ENCODE measurements at regions not wholly inside any gene's neighbourhood (a gene's known extent, or its start where the extent isn't known, plus 50 kb on each side); places are given as distances from the start of the nearest gene placed in this dataset.
"Not testable (repeated sequence)": the region's sequence is repeated elsewhere in the genome, so short reads cannot be mapped to it uniquely, and the experiment has no call there.

GRCh38 chr1:168416220-168416619, 127.6 kb downstream of the XCL2 start:
- no peak for DNase-seq

DNA sequence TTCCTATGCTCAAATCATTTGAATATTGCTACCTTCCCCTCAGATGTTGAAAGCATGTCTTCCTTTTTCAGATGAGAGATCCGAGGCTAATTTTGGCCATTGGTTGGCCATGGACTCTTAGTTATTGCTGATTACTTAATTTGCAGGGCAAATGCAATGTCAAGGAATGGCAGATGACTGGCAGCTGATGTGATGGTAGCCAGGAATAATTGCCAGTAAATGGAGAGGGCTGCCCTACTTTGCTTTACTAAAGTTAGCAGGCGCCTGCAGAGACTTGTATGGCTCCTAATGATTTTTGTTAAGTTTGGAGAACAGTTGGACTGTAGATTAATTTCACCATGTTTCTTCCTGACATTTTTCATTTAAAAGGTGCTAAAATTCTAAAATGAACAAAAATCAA, 128.9 kb downstream of the XCL2 start:
- DNase-seq, result no peak

DNA sequence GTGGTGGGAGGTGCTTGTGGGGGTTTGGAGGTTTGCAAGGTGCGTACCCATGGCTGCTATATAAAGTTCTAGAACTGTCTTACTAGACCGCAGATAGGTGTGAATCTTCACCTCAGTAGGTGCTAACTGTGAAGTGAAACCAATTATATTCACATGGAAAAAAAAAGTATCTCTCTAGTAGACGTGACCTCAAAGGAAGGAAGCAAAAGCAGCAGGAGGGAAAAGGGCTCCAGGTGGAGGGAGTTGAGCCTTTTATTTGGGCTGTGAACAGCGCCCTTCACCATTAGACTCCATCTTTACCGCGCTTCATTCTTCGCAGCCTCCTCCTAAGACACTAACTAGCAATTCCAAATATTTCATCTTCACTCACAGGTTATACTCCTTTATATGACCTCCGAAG, 129.8 kb downstream of the TBX19 start:
- DNase-seq, result peak; percentile 16

GRCh38 chr1:168408884-168409283, 128.2 kb downstream of the TBX19 start:
- peak; percentile 90 for DNase-seq

DNA sequence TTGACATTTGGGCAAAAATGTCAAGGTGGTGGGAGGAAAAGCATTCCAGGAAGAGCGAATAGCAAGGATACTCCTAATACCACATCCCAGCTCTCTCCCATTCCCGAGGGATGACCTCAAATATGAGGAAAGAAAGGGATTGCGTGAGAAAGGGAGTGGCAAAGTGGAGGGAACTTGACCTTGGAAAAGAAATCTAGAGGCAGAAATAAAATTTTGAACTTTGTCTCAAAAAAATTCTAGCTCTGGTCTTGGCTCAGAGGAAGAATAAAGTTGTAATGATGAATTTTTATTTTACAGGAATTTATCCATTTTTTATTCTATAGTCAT, 127.8 kb downstream of the TBX19 start:
- no peak for DNase-seq

DNA sequence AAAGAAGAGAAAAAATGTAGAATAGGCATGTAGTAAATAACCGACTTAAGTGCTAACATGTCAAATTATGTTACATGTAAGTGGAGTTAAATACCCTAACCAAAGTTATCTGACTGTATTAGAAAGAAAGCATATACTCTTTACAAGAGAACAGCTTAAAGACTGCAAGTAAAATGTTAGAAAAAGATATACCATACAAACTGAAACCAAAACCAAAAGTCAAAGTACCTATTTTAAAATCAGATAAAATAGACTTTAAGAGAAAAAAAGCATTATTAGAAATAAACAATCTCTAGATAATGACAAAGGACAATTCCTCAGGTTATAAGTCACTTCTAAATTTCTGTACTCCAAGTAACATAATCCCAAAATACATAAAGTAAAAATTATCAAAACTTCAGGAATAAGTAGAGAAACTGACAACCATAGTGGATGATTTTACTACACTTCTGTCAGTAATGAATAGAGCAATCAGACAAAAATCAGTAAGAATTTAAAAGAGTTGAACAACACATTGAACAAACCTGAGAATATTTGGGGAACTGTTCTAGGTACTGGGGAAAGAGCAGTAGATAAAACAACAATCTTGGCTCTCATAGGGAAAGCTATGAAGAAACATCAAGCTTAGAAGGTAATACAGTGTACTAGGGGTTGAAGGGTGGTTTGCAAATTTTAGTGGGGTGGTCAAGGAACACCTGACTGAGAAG, 127.3 kb downstream of the TBX19 start:
- no peak for DNase-seq

- no peak for DNase-seq
These were observed 125.4 kb downstream of the TBX19 start for GRCh38 chr1:168405906-168406549.

- no peak for DNase-seq
These were observed 122.5 kb downstream of the TBX19 start for GRCh38 chr1:168403140-168403539.

DNA sequence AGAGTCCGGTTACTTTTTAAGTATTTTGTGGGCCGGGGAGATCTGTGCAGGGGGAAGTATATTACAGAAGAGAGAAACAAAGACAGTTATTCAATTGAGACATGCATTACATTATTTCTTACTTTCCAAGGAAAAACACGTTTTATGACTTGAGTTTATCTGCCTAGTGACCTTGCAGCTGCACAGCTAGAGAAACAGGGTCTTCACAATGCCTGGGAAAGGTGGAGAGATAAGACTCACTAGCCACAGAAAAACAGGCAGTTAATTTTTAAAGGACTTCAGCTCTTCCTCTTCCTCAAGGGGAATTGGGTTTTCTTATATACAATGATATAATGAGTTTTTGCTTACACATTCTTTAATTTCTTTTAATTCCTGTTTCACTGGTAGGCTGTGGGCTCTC, 121.8 kb downstream of the TBX19 start:
- not testable (repeated sequence) for DNase-seq

GRCh38 chr1:168401341-168401740, 120.7 kb downstream of the TBX19 start:
- no peak for DNase-seq

DNA sequence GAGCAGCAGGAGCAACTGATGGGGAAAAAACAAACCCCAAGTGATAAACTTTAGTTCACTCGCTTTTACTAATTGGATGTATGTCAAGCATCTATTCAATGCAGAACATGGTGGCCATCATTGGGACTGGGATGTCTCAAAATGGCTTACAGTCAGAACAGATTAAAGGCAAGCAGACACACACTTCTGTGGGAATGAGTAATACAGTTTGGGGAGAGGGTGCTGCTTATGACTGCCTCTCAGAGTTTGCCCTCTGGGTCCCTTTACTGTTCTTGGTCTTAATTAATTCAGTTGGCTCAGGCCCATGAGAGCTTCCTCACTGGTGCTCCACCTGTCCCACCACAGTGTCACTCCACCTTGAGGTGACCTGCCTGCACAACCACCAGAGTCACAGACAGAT, 119.5 kb downstream of the TBX19 start:
- no peak for DNase-seq

- DNase-seq, result no peak
These were observed 117.1 kb downstream of the TBX19 start for GRCh38 chr1:168397806-168398205.

GRCh38 chr1:168396940-168397684, 116.4 kb downstream of the TBX19 start:
- DNase-seq, result no peak

DNA sequence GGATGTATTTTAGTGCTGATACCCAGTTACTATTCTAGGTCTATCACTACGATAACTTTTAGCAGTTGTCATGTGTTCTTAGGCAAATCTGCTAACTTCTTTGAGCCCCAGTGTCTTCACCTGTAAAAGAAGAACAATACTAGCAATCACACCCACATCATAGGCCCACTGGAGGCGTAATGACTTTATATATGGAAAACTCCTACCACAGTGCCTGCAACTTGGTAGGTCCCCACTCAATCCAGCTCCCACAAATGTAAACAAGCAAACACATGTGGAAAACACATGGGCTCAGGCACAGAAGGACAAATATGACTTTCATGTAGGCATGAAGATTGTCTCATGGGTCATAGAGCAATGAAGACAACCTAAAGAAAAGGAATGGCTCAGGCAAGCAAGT, 115.8 kb downstream of the TBX19 start:
- DNase-seq, result no peak

- DNase-seq, result no peak
These were observed 114.2 kb downstream of the TBX19 start for GRCh38 chr1:168394858-168395257.

- DNase-seq, result no peak
These were observed 112.4 kb downstream of the TBX19 start for GRCh38 chr1:168392958-168393549.

DNA sequence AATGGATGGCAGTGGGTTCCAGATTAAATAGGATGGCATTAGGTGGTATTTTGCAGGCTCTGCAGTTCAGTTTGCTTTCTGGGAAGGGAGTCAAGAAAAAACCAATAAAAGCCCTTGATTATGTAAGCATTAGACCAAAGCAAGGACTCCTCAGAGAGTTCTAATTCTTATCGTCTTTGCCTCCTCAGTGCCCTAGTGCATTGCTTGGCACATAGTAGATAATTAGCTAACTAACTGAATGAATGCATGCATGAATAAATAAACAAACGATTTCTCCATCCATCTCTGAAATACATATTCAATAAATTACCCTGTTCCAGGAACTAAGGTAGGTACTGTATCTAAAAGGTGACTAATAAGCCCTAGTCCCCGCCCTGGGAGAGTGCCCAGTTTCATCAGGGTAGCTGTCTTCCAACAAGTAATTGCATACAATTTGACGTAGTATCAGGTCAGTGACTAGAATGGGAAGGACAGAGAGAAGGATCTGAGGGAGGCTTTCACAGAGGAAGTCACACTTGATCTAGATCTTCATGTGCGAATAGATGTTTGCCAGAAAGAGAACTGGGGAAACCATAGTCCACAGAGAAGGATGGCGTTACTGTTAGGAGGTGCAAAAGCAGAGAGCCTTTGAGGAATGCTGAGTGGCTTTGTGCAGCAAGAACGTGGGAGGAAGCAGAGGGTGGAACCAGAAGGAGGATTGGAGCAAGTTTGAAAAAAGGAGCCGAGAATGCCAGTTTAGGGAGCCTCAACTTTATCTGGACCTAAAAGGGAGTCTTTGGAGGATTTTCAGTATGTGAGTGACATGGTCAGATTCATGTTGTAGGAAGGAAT, 111.4 kb downstream of the TBX19 start:
- peak; percentile 13 for DNase-seq

- DNase-seq, result no peak
These were observed 109.6 kb downstream of the TBX19 start for GRCh38 chr1:168390271-168390670.

DNA sequence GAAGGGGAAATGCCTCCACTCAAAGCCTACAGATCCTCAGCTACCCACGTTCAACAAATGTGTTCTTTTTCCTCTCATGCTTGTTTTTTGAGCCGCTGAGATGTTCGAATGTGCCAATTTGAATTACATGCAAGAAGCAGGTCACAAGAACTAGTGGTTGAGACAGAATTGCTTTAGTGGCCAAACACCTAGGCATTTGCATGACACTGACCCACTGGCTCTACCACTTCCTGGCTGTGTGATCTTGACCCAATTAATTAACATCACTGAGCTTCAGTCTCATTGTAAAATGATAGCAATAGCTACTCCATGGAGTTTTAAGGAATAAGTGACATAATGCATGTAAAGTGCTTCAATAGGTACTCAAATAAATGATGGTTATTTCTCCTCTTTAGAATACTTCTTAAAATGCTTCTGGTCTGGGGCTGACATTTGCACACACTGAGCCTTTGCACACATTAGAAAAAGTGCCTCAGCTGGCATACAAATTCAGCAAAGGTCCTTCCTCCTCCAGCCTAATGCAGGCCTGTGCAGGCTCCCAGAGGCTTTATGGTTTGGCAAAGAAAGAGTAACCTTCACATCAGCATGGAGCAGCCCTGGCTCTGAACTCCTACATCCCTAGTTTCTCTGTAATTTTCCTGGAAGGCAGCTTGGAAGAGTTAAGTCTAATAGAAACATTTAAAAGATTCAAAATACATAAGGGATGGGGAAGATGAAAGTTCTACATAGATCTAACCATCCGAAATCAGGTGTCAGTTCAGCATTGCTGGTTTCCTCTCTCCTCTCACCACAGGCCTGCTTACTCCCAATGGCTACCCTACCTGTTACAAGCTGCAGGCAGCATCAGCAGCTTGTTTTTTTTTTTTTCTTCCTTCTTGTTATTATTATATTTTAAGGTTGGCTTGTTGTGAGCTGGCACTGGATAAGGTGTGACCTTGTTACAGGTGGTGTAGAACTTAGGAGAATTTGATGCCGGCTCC, 107.4 kb downstream of the TBX19 start:
- no peak for DNase-seq

DNA sequence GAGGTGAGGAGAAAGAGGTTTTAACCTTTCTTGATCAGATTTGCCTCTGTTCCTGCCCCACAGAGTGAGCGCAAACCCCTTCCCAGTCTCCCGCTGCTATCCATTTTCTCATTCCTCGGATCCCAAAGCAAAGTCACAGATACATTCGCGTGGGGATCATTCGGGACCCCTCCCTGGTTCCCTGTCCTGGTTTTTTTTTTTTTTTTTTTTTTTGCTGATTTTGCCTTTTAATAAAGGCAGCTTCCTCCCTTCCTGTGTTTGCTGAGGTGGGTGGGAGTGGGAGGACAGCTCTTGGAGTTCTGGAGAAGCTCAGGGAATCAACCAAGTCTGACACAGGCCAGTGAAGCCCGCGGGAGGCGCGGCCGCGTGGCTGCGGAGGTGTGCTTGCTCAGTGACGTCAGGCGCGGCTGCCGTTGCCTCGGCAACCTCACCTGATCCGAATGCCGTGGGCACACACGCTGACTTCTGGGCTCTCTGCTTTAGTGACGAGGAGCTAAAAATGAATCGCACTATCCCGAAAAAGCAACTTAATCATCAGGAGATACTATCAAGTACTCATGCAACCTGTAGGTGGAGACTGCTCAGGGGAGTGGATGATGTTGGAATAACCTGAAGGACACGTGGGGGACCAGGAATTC, 106.4 kb downstream of the TBX19 start:
- DNase-seq, result peak; percentile 55

DNA sequence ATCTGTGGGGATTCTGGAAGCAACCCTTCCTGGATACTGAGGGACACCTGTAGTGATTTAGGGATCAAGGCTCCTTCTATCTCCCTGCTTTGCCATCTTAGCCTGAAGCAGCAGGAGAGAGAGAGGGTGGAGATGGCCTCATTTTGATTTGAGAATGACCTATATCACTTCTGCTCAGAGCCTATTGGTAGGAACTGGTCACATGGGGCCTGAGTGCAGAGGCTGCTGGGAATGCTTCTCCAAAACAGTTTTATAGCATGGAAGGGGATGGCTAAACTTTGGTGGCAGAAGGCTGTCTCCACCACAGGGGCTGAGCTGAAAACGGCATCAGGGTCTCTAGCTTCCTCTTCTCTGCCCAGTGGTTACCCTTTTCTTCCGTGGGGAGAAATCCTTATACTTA, 105.8 kb downstream of the TBX19 start:
- no peak for DNase-seq

Measured in activated CD4-positive, alpha-beta T cell treated with anti-CD3 and anti-CD28 coated beads, Interleukin-2, amount 50 U/mL, for 16 hours (primary cell).